Esophagus mucosa (tissue), 1 donor: ENCODE measurements at regions not wholly inside any gene's neighbourhood (a gene's known extent, or its start where the extent isn't known, plus 50 kb on each side); places are given as distances from the start of the nearest gene placed in this dataset.

Experiments used
- ATAC-seq: fragments of 200-7000 bp; cut with Tn5 transposase; one replicate; pipeline ENCODE4 v1.9.1; 2020
- donor health status: DM: yes; HTN: yes; CAD: no.

GRCh38 chr16:64453646-64454045 lies 668.2 kb downstream of the CDH11 start:
- ATAC-seq: no peak

GRCh38 chr16:64452446-64452845 lies 669.4 kb downstream of the CDH11 start:
- no peak for ATAC-seq

- ATAC-seq: no peak
Measured at GRCh38 chr16:64450177-64450576, 671.7 kb downstream of the CDH11 start.

- ATAC-seq: no peak
Measured at GRCh38 chr16:64449506-64449905, 672.4 kb downstream of the CDH11 start.

GRCh38 chr16:64445649-64446048 lies 676.2 kb downstream of the CDH11 start:
- no peak for ATAC-seq

GRCh38 chr16:64445245-64445644 lies 676.6 kb downstream of the CDH11 start:
- ATAC-seq: no peak

GRCh38 chr16:64440421-64440831 lies 681.4 kb downstream of the CDH11 start:
- ATAC-seq: no peak

- no peak for ATAC-seq
Measured at GRCh38 chr16:64440005-64440404, 681.9 kb downstream of the CDH11 start.

- ATAC-seq: no peak
Measured at GRCh38 chr16:64437706-64438324, 684.0 kb downstream of the CDH11 start.

GRCh38 chr16:64434526-64435069 lies 687.3 kb downstream of the CDH11 start:
- no peak for ATAC-seq

GRCh38 chr16:64428463-64429113 lies 693.3 kb downstream of the CDH11 start:
- no peak for ATAC-seq

GRCh38 chr16:64426131-64426666 lies 695.7 kb downstream of the CDH11 start:
- ATAC-seq: no peak

GRCh38 chr16:64425381-64425780 lies 696.5 kb downstream of the CDH11 start:
- no peak for ATAC-seq

- ATAC-seq: no peak
Measured at GRCh38 chr16:64422259-64422658, 699.6 kb downstream of the CDH11 start.

- ATAC-seq: no peak
Measured at GRCh38 chr16:64421515-64421914, 700.3 kb downstream of the CDH11 start.

- ATAC-seq: no peak
Measured at GRCh38 chr16:64419832-64420231, 702.0 kb downstream of the CDH11 start.

- ATAC-seq: no peak
Measured at GRCh38 chr16:64417711-64418227, 704.1 kb downstream of the CDH11 start.

GRCh38 chr16:64416216-64417005 lies 705.5 kb downstream of the CDH11 start:
- ATAC-seq: no peak

- no peak for ATAC-seq
Measured at GRCh38 chr16:64412578-64413280, 709.1 kb downstream of the CDH11 start.

- ATAC-seq: no peak
Measured at GRCh38 chr16:64410306-64410705, 711.6 kb downstream of the CDH11 start.

- no peak for ATAC-seq
Measured at GRCh38 chr16:64409783-64410210, 712.1 kb downstream of the CDH11 start.

GRCh38 chr16:64408699-64409098 lies 713.2 kb downstream of the CDH11 start:
- ATAC-seq: no peak
